Heart left ventricle (tissue), 16 donors: ENCODE measurements at regions not wholly inside any gene's neighbourhood (a gene's known extent, or its start where the extent isn't known, plus 50 kb on each side); places are given as distances from the start of the nearest gene placed in this dataset.

Experiments
- ATAC-seq, 4 donors: fragments of 200-7000 bp; cut with Tn5 transposase; one replicate each; pipeline ENCODE4 v1.9.1; 2020 to 2022; ENCODE audit warnings: moderate library complexity in 4 of 4, mild to moderate bottlenecking in 3 of 4, moderate number of reproducible peaks in 1 of 4
- DNase-seq, 5 donors: peaks; one replicate each; pipeline ENCODE4 v3.0.0-alpha.2; 2020
- H3K27ac ChIP-seq, 12 donors: fragments of 200-600 bp; sonication (generic) in 4 of 12; one replicate each; pipeline versions ENCODE4 v1.5.0 to v1.8.0; 2016 to 2022; ENCODE audit warnings: mild to moderate bottlenecking in 2 of 12
- H3K27me3 ChIP-seq, 9 donors: fragments of 200-600 bp; sonication (generic) in 2 of 9; one replicate each; pipeline versions ENCODE4 v1.5.1 to v1.8.0; 2016 to 2022; ENCODE audit warnings: mild to moderate bottlenecking in 3 of 9
- H3K36me3 ChIP-seq, 9 donors: fragments of 200-600 bp; sonication (generic) in 2 of 9; one replicate each; pipeline versions ENCODE4 v1.5.0 to v1.8.0; 2018 to 2022; ENCODE audit warnings: mild to moderate bottlenecking in 2 of 9
- H3K4me1 ChIP-seq, 12 donors: fragments of 200-600 bp; sonication (generic) in 4 of 12; one replicate each; pipeline versions ENCODE4 v1.5.0 to v1.8.0; 2016 to 2022; ENCODE audit warnings: mild to moderate bottlenecking in 3 of 12
- H3K4me3 ChIP-seq, 12 donors: fragments of 200-600 bp; sonication (generic) in 4 of 12; one replicate each; pipeline versions ENCODE4 v1.5.0 to v1.8.0; 2017 to 2022; ENCODE audit warnings: mild to moderate bottlenecking in 9 of 12, moderate library complexity in 4 of 12
- H3K9me3 ChIP-seq, 12 donors: fragments of 200-600 bp; sonication (generic) in 4 of 12; one replicate each; pipeline versions ENCODE4 v1.5.0 to v1.8.0; 2016 to 2022; ENCODE audit warnings: mild to moderate bottlenecking in 1 of 12
- POLR2A ChIP-seq, 2 donors: fragments of 450-650 bp; IDR thresholded peaks; one replicate each; pipeline ENCODE4 v1.6.1; 2017; ENCODE audit warnings: antibody characterized with exemption in 2 of 2, mild to moderate bottlenecking in 2 of 2, moderate library complexity in 2 of 2
- WGBS, 4 donors: extraction: QIAGEN DNeasy Blood & Tissue Kit in 2 of 4; methylation state at CpG; one replicate each; pipeline versions ENCODE4 v1.1.5 to v1.1.7; 2013 to 2018; 5-methylcytosine and 5-hydroxymethylcytosine counted together
- intact Hi-C, 10 donors: fragments of 100-400 bp; cut with DNase I; formaldehyde crosslinking; loops; one replicate each; pipeline versions ENCODE4 v1.11.1 to v1.14.2; 2022
- TF ChIP-seq, protein P1 (sequence below), 12 donors: fragments of 200-600 bp; sonication (generic) in 4 of 12; IDR thresholded peaks; one replicate each; pipeline versions ENCODE4 v1.5.0 to v1.8.0; 2018 to 2022; ENCODE audit warnings: antibody characterized with exemption in 12 of 12, mild to moderate bottlenecking in 5 of 12
- donor health status: ischemic (EF 13 %, LVEDD 7.1; RV severe dilation, severe dysfunction).
- donor health status: healthy with polysubstance abuse.
- donor health status: DM: no; HTN: yes; CAD: no.
- donor health status: DM: no; HTN: no; CAD: no.
- donor health status: ischemic (EF 25% LVEDD 6.9; RV normal size, moderate dysfunction).
- donor health status: ischemic (EF 25% LVEDD 5.7; RV mildly dilated, moderate dysfunction).
- donor health status: healthy.
- donor health status: DM: yes; HTN: yes; CAD: no.
- donor health status: ischemic (EF 35%, LVEDD 5.7; RV mildly dilated, moderate dysfunction).
- donor health status: nonischemic (EF 11% LVEDD 7.7; RV severe dilation, severe dysfunction).
- donor health status: DM: yes; HTN: yes; CAD: no.
- donor health status: PGD.
- donor health status: ischemic (EF 29% LVEDD 5.4; RV normal size, mild dysfunction).
- donor health status: nonischemic (EF 23%, LVEDD 6.1; RV moderate dilation, normal function).

DNA sequence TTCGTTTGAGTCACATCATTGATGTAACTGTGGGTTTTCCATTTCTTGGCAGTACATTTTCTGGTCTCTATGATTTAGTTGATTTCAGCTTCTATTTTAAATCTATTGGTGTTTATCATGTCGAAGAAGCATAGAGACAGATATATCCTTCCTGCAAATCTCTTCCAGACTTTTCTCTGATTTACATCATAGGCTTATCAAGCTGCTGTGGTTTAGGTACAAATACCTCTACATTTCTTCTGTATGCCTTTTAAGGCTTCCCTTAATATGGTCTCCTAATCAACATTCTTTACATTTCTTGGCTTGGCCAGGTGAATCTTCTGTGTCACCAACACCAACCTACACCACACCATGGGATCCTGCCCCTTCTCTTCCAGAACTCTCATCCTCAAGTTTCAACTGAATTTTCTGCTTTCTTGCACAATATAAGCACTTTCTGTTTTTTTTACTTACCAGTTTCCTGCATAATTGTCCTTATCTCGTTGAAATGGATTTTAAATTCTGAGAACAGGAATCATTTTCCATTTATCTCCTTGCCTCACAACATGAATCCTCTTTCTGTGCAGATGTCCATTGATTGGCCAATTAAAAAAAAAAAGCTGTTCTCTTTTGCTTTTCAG, 626.9 kb downstream of the ANKRD50 start:
- no peak for ATAC-seq
- H3K27me3 ChIP-seq, result no peaks in the 10 kb centered on the region

DNA sequence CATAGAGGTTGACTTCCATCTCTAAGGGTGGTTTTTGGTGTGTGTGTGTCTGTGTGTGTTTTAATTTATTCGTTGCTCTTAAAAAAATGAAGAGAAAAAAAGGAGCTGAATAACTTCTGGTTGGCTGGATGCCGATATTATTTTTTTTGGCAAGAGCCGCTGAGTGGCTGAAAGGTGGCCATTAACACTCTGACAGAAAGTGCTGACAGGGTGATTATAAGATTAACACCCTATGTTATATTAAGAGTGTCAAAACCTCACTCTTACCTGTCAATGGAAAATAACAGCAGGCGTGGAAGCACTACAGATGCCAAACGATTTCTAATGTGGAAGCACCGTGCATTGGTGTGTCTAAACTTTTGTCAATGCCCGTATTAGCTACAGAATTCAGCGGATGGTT, 622.5 kb downstream of the ANKRD50 start:
- intact Hi-C loops, result loop anchor here in 1 of 10 donors (10.0 kb wide), 1 partner anchor 245 kb away; no protein-coding TSS in a partner anchor
- WGBS, 4 donors, result 49 to 52% (median 49%) methylated on average over 8 of the region's 8 CpGs
- no peak for ATAC-seq
- no peak for TF ChIP-seq POLR2A (IDR thresholded peaks at IDR 0.05)
- TF ChIP-seq, protein P1, sequence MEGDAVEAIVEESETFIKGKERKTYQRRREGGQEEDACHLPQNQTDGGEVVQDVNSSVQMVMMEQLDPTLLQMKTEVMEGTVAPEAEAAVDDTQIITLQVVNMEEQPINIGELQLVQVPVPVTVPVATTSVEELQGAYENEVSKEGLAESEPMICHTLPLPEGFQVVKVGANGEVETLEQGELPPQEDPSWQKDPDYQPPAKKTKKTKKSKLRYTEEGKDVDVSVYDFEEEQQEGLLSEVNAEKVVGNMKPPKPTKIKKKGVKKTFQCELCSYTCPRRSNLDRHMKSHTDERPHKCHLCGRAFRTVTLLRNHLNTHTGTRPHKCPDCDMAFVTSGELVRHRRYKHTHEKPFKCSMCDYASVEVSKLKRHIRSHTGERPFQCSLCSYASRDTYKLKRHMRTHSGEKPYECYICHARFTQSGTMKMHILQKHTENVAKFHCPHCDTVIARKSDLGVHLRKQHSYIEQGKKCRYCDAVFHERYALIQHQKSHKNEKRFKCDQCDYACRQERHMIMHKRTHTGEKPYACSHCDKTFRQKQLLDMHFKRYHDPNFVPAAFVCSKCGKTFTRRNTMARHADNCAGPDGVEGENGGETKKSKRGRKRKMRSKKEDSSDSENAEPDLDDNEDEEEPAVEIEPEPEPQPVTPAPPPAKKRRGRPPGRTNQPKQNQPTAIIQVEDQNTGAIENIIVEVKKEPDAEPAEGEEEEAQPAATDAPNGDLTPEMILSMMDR (IDR thresholded peaks at IDR 0.05), result no peak
- no peak overlapping the region for H3K4me3 ChIP-seq
- H3K27ac ChIP-seq, result no peak overlapping the region
- H3K9me3 ChIP-seq, result peaks cover 0 to 7% (median 0%) of the 10 kb centered on the region in 12 donors
- H3K36me3 ChIP-seq, result no peaks in the 10 kb centered on the region
- DNase-seq, result no peak
- H3K27me3 ChIP-seq, result no peaks in the 10 kb centered on the region
- H3K4me1 ChIP-seq, result peaks cover 0 to 15% (median 0%) of the 10 kb centered on the region in 12 donors

More for the DNA sequence above, 626.9 kb downstream of the ANKRD50 start:
- peaks cover 0 to 10% (median 0%) of the 10 kb centered on the region in 12 donors for H3K4me1 ChIP-seq
- peak overlapping the region in 3 of 12 donors; percentile 0 to 49 (median 0) for H3K27ac ChIP-seq
- DNase-seq, result no peak
- intact Hi-C loops, result no loop called here
- WGBS, 4 donors, result 64 to 74% (median 68%) methylated on average over 3 of the region's 3 CpGs
- no peaks in the 10 kb centered on the region for H3K36me3 ChIP-seq
- H3K4me3 ChIP-seq, result no peak overlapping the region
- TF ChIP-seq, protein P1 (IDR thresholded peaks at IDR 0.05), result no peak
- TF ChIP-seq POLR2A (IDR thresholded peaks at IDR 0.05), result no peak
- peaks cover 0 to 9% (median 1%) of the 10 kb centered on the region in 12 donors for H3K9me3 ChIP-seq

DNA sequence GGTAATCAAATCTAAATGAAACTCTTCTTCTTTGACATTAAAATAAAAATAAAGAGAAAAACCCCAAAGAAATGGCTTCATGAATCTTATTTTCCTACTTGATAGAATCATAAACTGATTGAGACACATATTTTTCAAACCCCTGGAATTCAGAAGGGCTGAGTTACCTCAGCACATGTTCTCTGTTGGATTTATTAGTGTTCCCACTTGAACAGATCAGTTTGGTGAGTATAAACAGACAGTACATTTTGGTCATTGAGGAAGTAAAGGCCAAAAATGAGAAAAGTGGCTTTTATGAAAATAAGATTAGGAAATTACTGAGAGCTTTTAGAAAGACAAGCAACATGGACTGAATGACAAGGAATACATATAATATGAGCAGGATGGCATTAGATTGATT, 620.4 kb downstream of the ANKRD50 start:
- DNase-seq (no peak), ATAC-seq (peak in 1 of 4 donors; percentile 28)
- TF ChIP-seq, protein P1 (IDR thresholded peaks at IDR 0.05), result no peak
- TF ChIP-seq POLR2A (IDR thresholded peaks at IDR 0.05), result no peak
- peak overlapping the region in 5 of 12 donors; percentile 15 to 56 (median 34) for H3K27ac ChIP-seq
- peaks cover 0 to 19% (median 0%) of the 10 kb centered on the region in 12 donors for H3K4me1 ChIP-seq
- no peaks in the 10 kb centered on the region for H3K36me3 ChIP-seq
- no peak overlapping the region for H3K4me3 ChIP-seq
- no peaks in the 10 kb centered on the region for H3K27me3 ChIP-seq
- intact Hi-C loops, result loop anchor here in 1 of 10 donors (10.0 kb wide), 1 partner anchor 247 kb away; no protein-coding TSS in a partner anchor
- H3K9me3 ChIP-seq, result peaks cover 0 to 9% (median 0%) of the 10 kb centered on the region in 12 donors

DNA sequence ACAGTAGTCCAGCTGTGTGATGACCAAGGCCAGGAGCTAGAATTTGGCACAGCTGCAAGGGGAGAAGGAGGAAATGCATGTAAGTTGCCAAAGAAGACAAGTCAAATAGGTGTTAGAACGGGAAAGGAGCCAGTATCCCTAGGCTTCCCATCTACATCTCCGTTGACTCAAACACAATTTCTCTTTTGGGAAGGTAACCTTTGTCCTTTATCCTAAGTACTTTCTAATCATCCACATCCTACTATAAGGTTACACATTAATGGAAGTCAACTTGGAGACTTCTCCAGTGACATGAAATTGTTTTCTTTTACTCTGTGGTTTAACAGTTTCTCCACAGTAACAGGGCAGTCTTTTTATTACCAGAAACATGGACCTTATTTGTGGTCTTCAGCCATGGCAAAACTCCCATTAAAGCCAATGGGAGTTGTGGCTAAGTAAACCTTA, 620.0 kb downstream of the ANKRD50 start:
- Histone ChIP-seq H3K9me3 (peaks cover 0 to 9% (median 0%) of the 10 kb centered on the region in 12 donors), H3K27me3 (no peaks in the 10 kb centered on the region), H3K27ac (peak overlapping the region in 5 of 12 donors; percentile 15 to 56 (median 34)), H3K4me3 (no peak overlapping the region), H3K36me3 (no peaks in the 10 kb centered on the region), H3K4me1 (peaks cover 0 to 19% (median 0%) of the 10 kb centered on the region in 12 donors)
- intact Hi-C loops, result loop anchor here in 1 of 10 donors (10.0 kb wide), 1 partner anchor 248 kb away; no protein-coding TSS in a partner anchor
- peak in 1 of 5 donors; percentile 39 for DNase-seq
- peak in 3 of 4 donors; percentile 43 to 68 (median 58) for ATAC-seq
- 34 to 54% (median 44%) methylated on average over 2 of the region's 2 CpGs for WGBS, 4 donors
- TF ChIP-seq POLR2A (IDR thresholded peaks at IDR 0.05), result no peak
- TF ChIP-seq, protein P1 (IDR thresholded peaks at IDR 0.05), result no peak
